Lower leg skin (tissue), 3 donors: ENCODE measurements at regions not wholly inside any gene's neighbourhood (a gene's known extent, or its start where the extent isn't known, plus 50 kb on each side); places are given as distances from the start of the nearest gene placed in this dataset.

ENCODE experiments used
- POLR2A ChIP-seq, 2 donors: fragments of 450-650 bp; IDR thresholded peaks; one replicate each; pipeline ENCODE4 v1.6.1; 2016 to 2017; ENCODE audit warnings: antibody characterized with exemption in 2 of 2, mild to moderate bottlenecking in 1 of 2, moderate library complexity in 1 of 2
- TF ChIP-seq, protein P1 (sequence below), 3 donors: fragments of 450-650 bp; IDR thresholded peaks; one replicate each; pipeline ENCODE4 v1.5.1; 2016; ENCODE audit warnings: antibody characterized with exemption in 3 of 3, mild to moderate bottlenecking in 3 of 3, moderate library complexity in 2 of 3

DNA sequence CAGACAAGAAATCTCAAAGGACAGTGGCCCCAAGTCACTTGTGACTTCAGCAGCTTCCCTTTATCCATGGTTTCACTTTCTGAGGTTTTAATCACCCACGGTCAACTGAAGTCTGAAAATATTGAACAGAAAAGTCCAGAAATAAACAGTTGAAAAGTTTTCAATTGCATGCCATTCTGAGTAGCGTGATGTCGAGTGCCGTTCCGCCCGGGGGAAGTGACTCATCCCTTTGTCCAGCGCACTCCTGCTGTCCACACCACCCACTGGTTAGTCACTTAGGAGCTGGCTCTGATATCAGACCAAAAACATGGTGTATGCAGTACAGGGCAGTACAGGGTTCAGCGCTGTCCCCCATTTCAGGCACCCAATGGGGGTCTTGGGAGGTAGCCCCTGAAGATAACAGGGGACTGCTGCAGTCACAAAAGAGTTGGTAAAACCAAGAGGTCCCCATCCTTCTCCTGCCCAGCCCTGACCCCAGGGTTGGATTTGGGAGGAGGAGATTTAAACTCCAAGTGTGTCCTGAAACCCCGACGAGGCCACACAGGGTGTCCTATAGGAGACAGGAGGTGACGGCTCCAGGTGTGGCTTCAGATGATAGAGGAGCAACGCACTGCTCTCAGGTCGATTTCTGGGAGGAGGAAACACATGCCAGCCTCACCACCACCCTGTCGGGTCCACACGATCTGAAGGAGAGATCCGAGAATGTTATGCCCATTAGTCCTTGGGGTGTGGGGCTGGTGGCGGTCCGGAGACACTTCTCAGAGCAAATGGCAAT, 390.1 kb downstream of the CTTN start:
- TF ChIP-seq, protein P1, sequence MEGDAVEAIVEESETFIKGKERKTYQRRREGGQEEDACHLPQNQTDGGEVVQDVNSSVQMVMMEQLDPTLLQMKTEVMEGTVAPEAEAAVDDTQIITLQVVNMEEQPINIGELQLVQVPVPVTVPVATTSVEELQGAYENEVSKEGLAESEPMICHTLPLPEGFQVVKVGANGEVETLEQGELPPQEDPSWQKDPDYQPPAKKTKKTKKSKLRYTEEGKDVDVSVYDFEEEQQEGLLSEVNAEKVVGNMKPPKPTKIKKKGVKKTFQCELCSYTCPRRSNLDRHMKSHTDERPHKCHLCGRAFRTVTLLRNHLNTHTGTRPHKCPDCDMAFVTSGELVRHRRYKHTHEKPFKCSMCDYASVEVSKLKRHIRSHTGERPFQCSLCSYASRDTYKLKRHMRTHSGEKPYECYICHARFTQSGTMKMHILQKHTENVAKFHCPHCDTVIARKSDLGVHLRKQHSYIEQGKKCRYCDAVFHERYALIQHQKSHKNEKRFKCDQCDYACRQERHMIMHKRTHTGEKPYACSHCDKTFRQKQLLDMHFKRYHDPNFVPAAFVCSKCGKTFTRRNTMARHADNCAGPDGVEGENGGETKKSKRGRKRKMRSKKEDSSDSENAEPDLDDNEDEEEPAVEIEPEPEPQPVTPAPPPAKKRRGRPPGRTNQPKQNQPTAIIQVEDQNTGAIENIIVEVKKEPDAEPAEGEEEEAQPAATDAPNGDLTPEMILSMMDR (IDR thresholded peaks at IDR 0.05) = no peak
- TF ChIP-seq POLR2A (IDR thresholded peaks at IDR 0.05) = no peak
